GM23248 (cell line): ENCODE measurements at regions not wholly inside any gene's neighbourhood (a gene's known extent, or its start where the extent isn't known, plus 50 kb on each side); places are given as distances from the start of the nearest gene placed in this dataset.
"Not testable (repeated sequence)": the region's sequence is repeated elsewhere in the genome, so short reads cannot be mapped to it uniquely, and the experiment has no call there.

Experiments used
- DNase-seq: peaks from one replicate; pipeline ENCODE4 v3.0.0-alpha.2; 2015
- H2AFZ ChIP-seq: fragments of 200-600 bp; sonication (generic); 2 replicates; pipeline ENCODE4 v1.6.1; 2016; ENCODE audit warnings: antibody characterized with exemption
- H3F3A ChIP-seq: fragments of 200-600 bp; sonication (generic); 2 replicates; pipeline ENCODE4 v1.6.1; 2016; ENCODE audit warnings: mild to moderate bottlenecking, antibody characterized with exemption, mixed run types; ENCODE audit not compliant: insufficient read depth
- H3K27ac ChIP-seq: fragments of 200-600 bp; sonication (generic); 2 replicates; pipeline ENCODE4 v1.5.1; 2016; ENCODE audit warnings: mild to moderate bottlenecking
- H3K27me3 ChIP-seq: fragments of 200-600 bp; sonication (generic); replicated peaks from 2 replicates; pipeline ENCODE4 v1.6.1; 2016; ENCODE audit warnings: mild to moderate bottlenecking; ENCODE audit not compliant: insufficient read depth
- H3K36me3 ChIP-seq: fragments of 200-600 bp; sonication (generic); 2 replicates; pipeline ENCODE4 v1.6.1; 2016; ENCODE audit warnings: low read depth, mild to moderate bottlenecking
- H3K4me1 ChIP-seq: fragments of 200-600 bp; sonication (generic); 2 replicates; pipeline ENCODE4 v1.6.1; 2016; ENCODE audit warnings: mild to moderate bottlenecking; ENCODE audit not compliant: insufficient read depth
- H3K4me2 ChIP-seq: fragments of 200-600 bp; sonication (generic); one replicate; pipeline ENCODE4 v1.6.1; 2016; ENCODE audit warnings: mild to moderate bottlenecking; ENCODE audit not compliant: unreplicated experiment
- H3K4me3 ChIP-seq: fragments of 200-600 bp; sonication (generic); 2 replicates; pipeline ENCODE4 v1.5.1; 2016; ENCODE audit warnings: mild to moderate bottlenecking
- H3K79me2 ChIP-seq: fragments of 200-600 bp; sonication (generic); 2 replicates; pipeline ENCODE4 v1.6.1; 2016; ENCODE audit warnings: mild to moderate bottlenecking; ENCODE audit not compliant: insufficient read depth
- H3K9ac ChIP-seq: fragments of 200-600 bp; sonication (generic); 2 replicates; pipeline ENCODE4 v1.6.1; 2016; ENCODE audit warnings: mild to moderate bottlenecking
- H3K9me2 ChIP-seq: fragments of 200-600 bp; sonication (generic); 2 replicates; pipeline ENCODE4 v1.6.1; 2016; ENCODE audit warnings: mixed run types, mild to moderate bottlenecking, moderate library complexity; ENCODE audit not compliant: insufficient read depth
- H3K9me3 ChIP-seq: fragments of 200-600 bp; sonication (generic); one replicate; pipeline ENCODE4 v1.6.1; 2017; ENCODE audit warnings: low read depth
- H4K20me1 ChIP-seq: fragments of 200-600 bp; sonication (generic); 2 replicates; pipeline ENCODE4 v1.6.0; 2016; ENCODE audit not compliant: insufficient read depth
- EZH2 ChIP-seq: fragments of 200-600 bp; sonication (generic); IDR thresholded peaks from 2 replicates; pipeline ENCODE4 v1.6.1; 2018; ENCODE audit warnings: antibody characterized with exemption, mild to moderate bottlenecking; ENCODE audit not compliant: insufficient read depth, poor library complexity, severe bottlenecking
- EZH2phosphoT487 ChIP-seq: fragments of 200-600 bp; sonication (generic); IDR thresholded peaks from 2 replicates; pipeline ENCODE4 v1.6.1; 2018; ENCODE audit warnings: antibody characterized with exemption, moderate library complexity, mild to moderate bottlenecking, low read depth; ENCODE audit not compliant: insufficient read depth
- WGBS, 2 experiments: methylation state at CpG; one replicate each; pipeline ENCODE4 v1.1.6; 2015 to 2017; ENCODE audit warnings: low lambda C conversion rate in 2 of 2, low coverage in 1 of 2; ENCODE audit errors: missing lambda C conversion rate in 2 of 2; 5-methylcytosine and 5-hydroxymethylcytosine counted together
- in situ Hi-C: fragments of 300-500 bp; cut with MboI; formaldehyde crosslinking; loops from 2 replicates; pipeline ENCODE4 v1.15.0; 2020

DNA sequence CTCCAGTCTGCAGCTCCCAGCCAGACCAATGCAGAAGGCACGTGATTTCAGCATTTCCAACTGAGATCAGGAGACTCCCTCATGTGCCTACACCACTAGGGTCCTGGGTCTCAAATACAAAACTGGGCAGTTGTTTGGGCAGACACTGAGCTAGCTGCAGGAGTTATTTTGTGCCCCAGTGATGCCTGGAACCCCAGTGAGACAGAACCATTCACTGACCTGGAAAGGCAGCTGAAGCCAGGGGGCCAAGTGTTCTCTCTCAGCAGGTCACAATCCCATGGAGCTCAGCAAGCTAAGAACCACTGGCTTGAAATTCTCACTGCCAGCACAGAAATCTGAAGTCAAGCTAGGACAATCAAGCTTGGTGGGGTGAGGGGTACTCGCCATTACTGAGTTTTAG is 111.7 kb upstream of the TNFSF4 start:
- no peak overlapping the region for H3K4me2 ChIP-seq
- no peak for DNase-seq
- in situ Hi-C loops = no loop called here

DNA sequence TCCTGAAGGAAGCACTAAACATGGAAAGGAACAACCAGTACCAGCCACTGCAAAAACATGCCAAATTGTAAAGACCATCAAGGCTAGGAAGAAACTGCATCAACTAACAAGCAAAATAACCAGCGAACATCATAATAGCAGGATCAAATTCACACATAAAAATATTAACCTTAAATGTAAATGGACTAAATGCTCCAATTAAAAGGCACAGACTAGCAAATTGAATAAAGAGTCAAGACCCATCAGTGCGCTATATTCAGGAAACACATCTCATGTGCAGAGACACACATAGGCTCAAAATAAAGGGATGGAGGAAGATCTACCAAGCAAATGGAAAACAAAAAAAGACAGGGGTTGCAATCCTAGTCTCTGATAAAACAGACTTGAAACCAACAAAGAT is 117.2 kb upstream of the TNFSF4 start:
- H3F3A ChIP-seq, H3K9me2 ChIP-seq, H3K27ac ChIP-seq, DNase-seq, H3K4me2 ChIP-seq, H3K9me3 ChIP-seq, H3K27me3 ChIP-seq, in situ Hi-C loops, H3K4me3 ChIP-seq, H3K4me1 ChIP-seq, H3K79me2 ChIP-seq, H2AFZ ChIP-seq, H3K9ac ChIP-seq, H3K36me3 ChIP-seq, H4K20me1 ChIP-seq: not testable (repeated sequence)
- 92 to 94% methylated on average over 2 of the region's 2 CpGs for WGBS, 2 experiments

More for the DNA sequence above, 111.7 kb upstream of the TNFSF4 start:
- Histone ChIP-seq H3K36me3 (no peaks in the 10 kb centered on the region), H4K20me1 (no peaks in the 10 kb centered on the region), H2AFZ (no peak overlapping the region), H3F3A (no peaks in the 10 kb centered on the region), H3K27me3 (no peaks in the 10 kb centered on the region), H3K27ac (no peak overlapping the region), H3K9ac (no peak overlapping the region), H3K4me1 (no peaks in the 10 kb centered on the region), H3K4me3 (no peak overlapping the region), H3K9me2 (no peaks in the 10 kb centered on the region), H3K9me3 (peaks cover 3% of the 10 kb centered on the region), H3K79me2 (no peaks in the 10 kb centered on the region)
- TF ChIP-seq EZH2phosphoT487 (no peak), EZH2 (no peak)
- 85 to 88% methylated on average over 2 of the region's 2 CpGs for WGBS, 2 experiments

- DNase-seq, H3K4me2 ChIP-seq, H3K79me2 ChIP-seq, H2AFZ ChIP-seq, H3K36me3 ChIP-seq, H3K27ac ChIP-seq, H3K9me2 ChIP-seq, H3K27me3 ChIP-seq, H4K20me1 ChIP-seq, H3K9ac ChIP-seq, H3K9me3 ChIP-seq, in situ Hi-C loops, H3K4me3 ChIP-seq: not testable (repeated sequence)
- peaks cover 33% of the 10 kb centered on the region for H3F3A ChIP-seq
- H3K4me1 ChIP-seq = peaks cover 38% of the 10 kb centered on the region
- WGBS, 2 experiments = 62 to 79% methylated on average over 3 of the region's 3 CpGs
Observed at GRCh38 chr1:173327987-173328386, 120.9 kb upstream of the TNFSF4 start.

DNA sequence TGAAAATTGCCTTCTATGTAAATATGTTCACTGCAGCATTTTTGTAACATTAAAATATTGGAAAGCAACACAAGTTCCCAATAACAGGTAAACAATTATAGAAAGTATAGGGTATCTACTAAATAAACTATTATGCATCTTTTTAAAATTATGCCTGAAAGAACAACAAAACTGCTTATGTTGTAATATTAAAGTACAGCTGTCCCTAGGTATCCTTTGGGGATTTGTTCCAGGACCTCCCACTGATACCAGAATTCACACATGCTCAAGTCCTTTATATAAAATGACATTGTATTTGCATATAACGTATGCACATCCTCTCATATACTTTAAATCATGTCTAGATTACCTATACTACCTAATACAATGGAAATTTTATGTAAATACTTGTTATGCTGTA is 121.8 kb upstream of the TNFSF4 start:
- no peak overlapping the region for H2AFZ ChIP-seq
- H3K9me3 ChIP-seq = no peaks in the 10 kb centered on the region
- WGBS, 2 experiments = 89 to 98% methylated on average over 1 of the region's 1 CpG
- no peak for TF ChIP-seq EZH2
- H4K20me1 ChIP-seq = no peaks in the 10 kb centered on the region
- H3K36me3 ChIP-seq = no peaks in the 10 kb centered on the region
- peak overlapping the region; percentile 48 for H3K4me2 ChIP-seq
- H3K9me2 ChIP-seq = no peaks in the 10 kb centered on the region
- no peak overlapping the region for H3K9ac ChIP-seq
- DNase-seq = no peak
- peaks cover 46% of the 10 kb centered on the region for H3K4me1 ChIP-seq
- in situ Hi-C loops = no loop called here
- no peak overlapping the region for H3K4me3 ChIP-seq
- peaks cover 33% of the 10 kb centered on the region for H3F3A ChIP-seq
- no peaks in the 10 kb centered on the region for H3K27me3 ChIP-seq
- H3K27ac ChIP-seq = peak overlapping the region; percentile 42; the same call in 1 of the 2 replicates
- no peaks in the 10 kb centered on the region for H3K79me2 ChIP-seq

GRCh38 chr1:173329726-173330125 is 122.6 kb upstream of the TNFSF4 start:
- no peaks in the 10 kb centered on the region for H3K9me2 ChIP-seq
- H3K4me1 ChIP-seq = peaks cover 46% of the 10 kb centered on the region
- no peaks in the 10 kb centered on the region for H3K79me2 ChIP-seq
- peak overlapping the region; percentile 48 for H3K4me2 ChIP-seq
- H2AFZ ChIP-seq = no peak overlapping the region
- in situ Hi-C loops = no loop called here
- no peaks in the 10 kb centered on the region for H3K36me3 ChIP-seq
- no peaks in the 10 kb centered on the region for H4K20me1 ChIP-seq
- H3K27me3 ChIP-seq = no peaks in the 10 kb centered on the region
- no peaks in the 10 kb centered on the region for H3K9me3 ChIP-seq
- 0 to 5% methylated on average over 1 of the region's 1 CpG for whole genome bisulfite sequencing, 2 experiments
- H3K27ac ChIP-seq = peak overlapping the region; percentile 42
- H3K4me3 ChIP-seq = no peak overlapping the region
- H3F3A ChIP-seq = peaks cover 33% of the 10 kb centered on the region
- TF ChIP-seq EZH2phosphoT487 (no peak), EZH2 (no peak)
- peak; percentile 63 for DNase-seq
- no peak overlapping the region for H3K9ac ChIP-seq
